Lung (tissue), 11 donors: ENCODE measurements at regions not wholly inside any gene's neighbourhood (a gene's known extent, or its start where the extent isn't known, plus 50 kb on each side); places are given as distances from the start of the nearest gene placed in this dataset.
"Not testable (repeated sequence)": the region's sequence is repeated elsewhere in the genome, so short reads cannot be mapped to it uniquely, and the experiment has no call there.

ENCODE experiments used
- ATAC-seq: fragments of 200-7000 bp; cut with Tn5 transposase; one replicate; pipeline ENCODE4 v1.9.1; 2020; ENCODE audit warnings: moderate number of reproducible peaks; ENCODE audit not compliant: insufficient read depth, low FRiP score
- DNase-seq, 3 donors: peaks; one replicate each; pipeline ENCODE4 v3.0.0-alpha.2; 2013 to 2017
- H3K27ac ChIP-seq, 2 donors: one replicate each; pipeline ENCODE4 v1.5.1; 2013; ENCODE audit warnings: mild to moderate bottlenecking in 2 of 2, moderate library complexity in 2 of 2, control low read depth in 1 of 2, inconsistent platforms in 1 of 2, low read depth in 1 of 2, low read length in 1 of 2
- H3K27me3 ChIP-seq, 3 donors: one replicate each; pipeline ENCODE4 v1.5.1; 2013; ENCODE audit warnings: low read length in 2 of 3; ENCODE audit not compliant: control insufficient read depth in 3 of 3, insufficient read depth in 3 of 3
- H3K36me3 ChIP-seq, 4 donors: one replicate each; pipeline ENCODE4 v1.5.1; 2013; ENCODE audit warnings: low read length in 4 of 4, mild to moderate bottlenecking in 1 of 4, moderate library complexity in 1 of 4; ENCODE audit not compliant: control insufficient read depth in 4 of 4, insufficient read depth in 4 of 4
- H3K4me1 ChIP-seq, 5 donors: one replicate each; pipeline ENCODE4 v1.5.1; 2013; ENCODE audit warnings: low read length in 5 of 5, mild to moderate bottlenecking in 2 of 5, moderate library complexity in 1 of 5; ENCODE audit not compliant: control insufficient read depth in 5 of 5, insufficient read depth in 5 of 5
- H3K4me3 ChIP-seq: one replicate; pipeline ENCODE4 v1.5.1; 2013; ENCODE audit warnings: mild to moderate bottlenecking, control low read depth, moderate library complexity
- H3K9ac ChIP-seq, 2 donors: one replicate each; pipeline ENCODE4 v1.5.1; 2013; ENCODE audit warnings: low read length in 2 of 2, control low read depth in 1 of 2; ENCODE audit not compliant: insufficient read depth in 1 of 2
- H3K9me3 ChIP-seq, 4 donors: one replicate each; pipeline ENCODE4 v1.5.1; 2013; ENCODE audit warnings: low read length in 3 of 4, mild to moderate bottlenecking in 1 of 4, moderate library complexity in 1 of 4; ENCODE audit not compliant: control insufficient read depth in 4 of 4, insufficient read depth in 3 of 4
- CTCF ChIP-seq: IDR thresholded peaks from 2 replicates; pipeline ENCODE4 v1.5.1; 2012; ENCODE audit warnings: mild to moderate bottlenecking; ENCODE audit errors: control extremely low read depth, extremely low read depth
- WGBS, 2 donors: extraction: QIAGEN DNeasy Blood & Tissue Kit; methylation state at CpG; one replicate each; pipeline ENCODE4 v1.1.7; 2013; 5-methylcytosine and 5-hydroxymethylcytosine counted together
- donor health status: control.
- donor health status: control.
- donor health status: Bipolar disorder and iron deficiency.
- donor health status: healthy.
- donor health status: DM: yes; HTN: yes; CAD: no.

- Histone ChIP-seq H3K36me3 (no peaks in the 10 kb centered on the region), H3K9ac (no peak overlapping the region), H3K27ac (no peak overlapping the region), H3K4me3 (no peak overlapping the region), H3K4me1 (peaks cover 0 to 41% (median 5%) of the 10 kb centered on the region in 5 donors), H3K9me3 (no peaks in the 10 kb centered on the region), H3K27me3 (no peaks in the 10 kb centered on the region)
- DNase-seq (no peak), ATAC-seq (no peak)
- no peak for TF ChIP-seq CTCF
- WGBS, 2 donors, result 87 to 91% methylated on average over 7 of the region's 7 CpGs
Observed at GRCh38 chr16:79835194-79835593, 234.7 kb upstream of the MAF start.

GRCh38 chr16:79834720-79835119 is 234.2 kb upstream of the MAF start:
- H3K9me3 ChIP-seq, result no peaks in the 10 kb centered on the region
- H3K4me3 ChIP-seq, result no peak overlapping the region
- no peaks in the 10 kb centered on the region for H3K27me3 ChIP-seq
- no peak overlapping the region for H3K27ac ChIP-seq
- TF ChIP-seq CTCF, result no peak
- H3K9ac ChIP-seq, result no peak overlapping the region
- peaks cover 0 to 37% (median 5%) of the 10 kb centered on the region in 5 donors for H3K4me1 ChIP-seq
- no peaks in the 10 kb centered on the region for H3K36me3 ChIP-seq
- WGBS, 2 donors, result 86 to 96% methylated on average over 4 of the region's 4 CpGs
- ATAC-seq (no peak), DNase-seq (peak in 2 of 3 donors; percentile 43 to 50)

GRCh38 chr16:79834003-79834402 is 233.5 kb upstream of the MAF start:
- not testable (repeated sequence) for DNase-seq, H3K9me3 ChIP-seq, H3K27ac ChIP-seq, ATAC-seq, H3K36me3 ChIP-seq, H3K4me3 ChIP-seq, H3K27me3 ChIP-seq, H3K9ac ChIP-seq
- peaks cover 0 to 30% (median 5%) of the 10 kb centered on the region in 5 donors for H3K4me1 ChIP-seq

GRCh38 chr16:79833559-79833958 is 233.0 kb upstream of the MAF start:
- H3K27me3 ChIP-seq, result no peaks in the 10 kb centered on the region
- no peaks in the 10 kb centered on the region for H3K36me3 ChIP-seq
- H3K4me1 ChIP-seq, result peaks cover 0 to 27% (median 5%) of the 10 kb centered on the region in 5 donors
- TF ChIP-seq CTCF, result no peak
- 79 to 83% methylated on average over 4 of the region's 4 CpGs for WGBS, 2 donors
- no peaks in the 10 kb centered on the region for H3K9me3 ChIP-seq
- H3K27ac ChIP-seq, result no peak overlapping the region
- no peak overlapping the region for H3K4me3 ChIP-seq
- no peak overlapping the region for H3K9ac ChIP-seq
- ATAC-seq (no peak), DNase-seq (no peak)
